ENCODE measurements at regions not wholly inside any gene's neighbourhood (a gene's known extent, or its start where the extent isn't known, plus 50 kb on each side); places are given as distances from the start of the nearest gene placed in this dataset.
A peak's percentile ranks its signal among the peaks of the same experiment; 100 is the strongest.

DNA sequence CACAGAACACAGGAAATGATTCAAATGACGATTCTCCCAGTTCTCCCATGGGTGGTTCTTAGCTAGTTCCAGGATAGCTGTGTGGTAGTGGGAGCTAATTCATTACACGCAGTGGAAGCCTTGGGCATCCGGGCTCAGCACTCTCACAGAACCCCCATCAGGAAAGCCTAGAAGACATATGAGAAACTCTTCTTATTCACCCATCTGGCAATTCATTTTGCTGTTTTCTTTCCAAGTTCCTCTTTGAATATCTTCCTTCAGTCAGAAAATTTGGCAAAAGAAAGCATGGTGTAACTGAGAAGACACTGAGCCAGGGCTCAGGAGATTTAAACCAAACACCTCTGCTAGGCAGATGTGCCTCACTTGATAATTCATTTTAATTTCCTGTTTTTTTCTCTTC, 85.2 kb upstream of the FN1 start:
- BruUV-seq (replicated peaks) = no TSS peak
- no peaks in the 10 kb centered on the region for H4K20me1 ChIP-seq (ENCODE audit: insufficient read depth, low read length)
- H3K27ac ChIP-seq (ENCODE audit: extremely low read length, insufficient read depth, low read length) = no peak overlapping the region
- H3K4me1 ChIP-seq (ENCODE audit: insufficient read depth, low read length) = no peaks in the 10 kb centered on the region
- in situ Hi-C loops (cut with HindIII; ENCODE audit: extremely low pct_ligation_motif_present, low pct_unique_long_range_greater_than_20kb) = no loop called here
- H2AFZ ChIP-seq (ENCODE audit: low read length) = peak overlapping the region; percentile 24
- H3K79me2 ChIP-seq (ENCODE audit: insufficient read depth, low read length) = no peaks in the 10 kb centered on the region
- TF ChIP-seq ZNF776 (CRISPR knock-in tag; IDR thresholded peaks at IDR 0.05) (no peak), TOE1 (CRISPR knock-in tag; IDR thresholded peaks at IDR 0.05) (no peak), ZFP90 (CRISPR knock-in tag; IDR thresholded peaks at IDR 0.05; ENCODE audit: borderline replicate concordance) (no peak)
- H3K27me3 ChIP-seq (ENCODE audit: control insufficient read depth in 1 of 2, insufficient read depth in 2 of 2, low read length in 2 of 2) = 0 out of 5 replicates have a peak, but pooled peaks cover 0 to 1% of the 10 kb centered on the region in 2 experiments
- no peak for FAIRE-seq
- no peak overlapping the region for H3K9ac ChIP-seq (ENCODE audit: insufficient read depth, low read depth, low read length)
- H3K4me2 ChIP-seq (ENCODE audit: low read depth, low read length) = no peak overlapping the region
- intact Hi-C loops (cut with micrococcal nuclease; ENCODE audit: unreplicated experiment) = no loop called here
- ATAC-seq = no peak
- no peak overlapping the region for H3K4me3 ChIP-seq (replicated peaks in 1 of 3; ENCODE audit: insufficient read depth in 1 of 3, low read depth in 2 of 3, low read length in 3 of 3)
- POLR2A ChIA-PET = no interaction called here
- DNase-seq (ENCODE audit: low spot score) = no peak
- WGBS (ENCODE audit: low lambda C conversion rate) = 84% methylated on average over 3 of the region's 3 CpGs
- CTCF ChIA-PET (ENCODE audit: low intra/inter-chr PET ratio, low total read pairs) = no interaction called here
- H3K9me3 ChIP-seq (ENCODE audit: low read length) = no peaks in the 10 kb centered on the region
- no peaks in the 10 kb centered on the region for H3K36me3 ChIP-seq (replicated peaks in 1 of 2; ENCODE audit: control insufficient read depth in 1 of 2, insufficient read depth in 2 of 2, low read length in 2 of 2)

- WGBS (ENCODE audit: low lambda C conversion rate) = 46% methylated on average over 2 of the region's 2 CpGs
- H3K4me1 ChIP-seq (ENCODE audit: insufficient read depth, low read length) = peaks cover 3% of the 10 kb centered on the region; the same call in 1 of the 2 replicates
- no peak overlapping the region for H3K27ac ChIP-seq (ENCODE audit: extremely low read length, insufficient read depth, low read length)
- in situ Hi-C loops (cut with HindIII; ENCODE audit: extremely low pct_ligation_motif_present, low pct_unique_long_range_greater_than_20kb) = no loop called here
- H3K36me3 ChIP-seq (replicated peaks in 1 of 2; ENCODE audit: control insufficient read depth in 1 of 2, insufficient read depth in 2 of 2, low read length in 2 of 2) = no peaks in the 10 kb centered on the region
- DNase-seq (ENCODE audit: low spot score) (no peak), ATAC-seq (no peak), FAIRE-seq (no peak)
- no peak overlapping the region for H3K4me2 ChIP-seq (ENCODE audit: low read depth, low read length)
- H4K20me1 ChIP-seq (ENCODE audit: insufficient read depth, low read length) = no peaks in the 10 kb centered on the region
- 0 out of 5 replicates have a peak, but pooled peaks cover 0 to 1% of the 10 kb centered on the region in 2 experiments for H3K27me3 ChIP-seq (ENCODE audit: control insufficient read depth in 1 of 2, insufficient read depth in 2 of 2, low read length in 2 of 2)
- no peak overlapping the region for H3K4me3 ChIP-seq (replicated peaks in 1 of 3; ENCODE audit: insufficient read depth in 1 of 3, low read depth in 2 of 3, low read length in 3 of 3)
- no peaks in the 10 kb centered on the region for H3K79me2 ChIP-seq (ENCODE audit: insufficient read depth, low read length)
- intact Hi-C loops (cut with micrococcal nuclease; ENCODE audit: unreplicated experiment) = no loop called here
- POLR2A ChIA-PET = no interaction called here
- BruUV-seq (replicated peaks) = no TSS peak
- no peaks in the 10 kb centered on the region for H3K9me3 ChIP-seq (ENCODE audit: low read length)
- TF ChIP-seq MAFK (conservative IDR thresholded peaks at IDR 0.05 in 1 of 2, IDR thresholded peaks at IDR 0.05 in 1 of 2; ENCODE audit: low read length in 2 of 2) (no peak), ZSCAN30 (CRISPR knock-in tag; IDR thresholded peaks at IDR 0.05) (no peak), FOSL2 (CRISPR knock-in tag; IDR thresholded peaks at IDR 0.05) (peak; percentile 37; the same call in 1 of the 2 replicates), RFX5 (IDR thresholded peaks at IDR 0.05; ENCODE audit: low read depth, low read length) (no peak)
- H2AFZ ChIP-seq (ENCODE audit: low read length) = no peak overlapping the region
- no peak overlapping the region for H3K9ac ChIP-seq (ENCODE audit: insufficient read depth, low read depth, low read length)
- CTCF ChIA-PET (ENCODE audit: low intra/inter-chr PET ratio, low total read pairs) = no interaction called here
These were observed 81.5 kb upstream of the FN1 start for GRCh38 chr2:215517391-215517790.

Data from HepG2 (cell line).